Effector CD4-positive, alpha-beta T cell (primary cell): ENCODE measurements at regions not wholly inside any gene's neighbourhood (a gene's known extent, or its start where the extent isn't known, plus 50 kb on each side); places are given as distances from the start of the nearest gene placed in this dataset.

Experiments used
- DNase-seq: peaks from one replicate; pipeline ENCODE4 v3.0.0-alpha.2; 2020

DNA sequence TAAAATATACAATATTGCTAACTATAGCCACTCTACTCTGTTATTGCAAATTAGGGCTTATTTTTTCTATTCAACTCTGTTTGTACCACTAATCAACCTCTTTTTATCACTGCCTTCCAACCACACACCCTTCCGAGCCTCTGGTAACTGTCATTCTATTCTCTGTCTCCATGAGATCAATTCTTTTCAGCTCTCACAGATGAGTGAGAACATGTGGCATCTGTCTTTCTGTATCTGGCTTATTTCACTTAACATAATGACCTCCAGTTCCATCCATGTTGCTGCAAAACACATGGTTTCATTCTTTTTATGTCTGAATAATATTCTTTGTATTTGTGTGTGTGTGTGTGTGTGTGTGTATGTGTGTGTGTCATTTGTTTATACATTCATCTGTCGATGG is 350.1 kb upstream of the DACH1 start:
- DNase-seq = no peak

DNA sequence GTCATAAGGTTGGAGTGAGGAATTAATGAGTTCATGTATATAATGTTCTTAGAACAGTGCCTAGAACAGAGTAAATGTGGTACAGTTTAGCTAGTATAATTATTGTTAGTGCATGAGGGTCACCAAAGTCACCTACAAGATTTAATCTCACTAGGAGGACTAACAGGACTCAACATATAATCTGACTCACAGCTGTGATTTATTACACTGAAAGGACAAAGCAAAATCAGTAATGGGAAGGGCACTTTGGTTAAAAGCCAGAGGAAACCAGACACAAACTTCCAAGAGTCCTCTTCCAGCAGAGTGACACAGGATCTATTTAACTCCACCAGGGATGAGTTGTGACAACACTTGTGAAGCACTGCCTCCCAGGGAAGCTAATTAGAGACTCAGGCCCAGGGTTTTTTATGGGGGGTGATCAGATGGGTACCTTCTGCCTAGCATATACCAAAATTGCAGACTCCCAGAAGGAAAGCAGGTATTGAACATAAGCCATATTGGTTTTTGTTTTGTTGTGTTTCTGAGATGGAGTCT is 341.2 kb upstream of the DACH1 start:
- no peak for DNase-seq

DNA sequence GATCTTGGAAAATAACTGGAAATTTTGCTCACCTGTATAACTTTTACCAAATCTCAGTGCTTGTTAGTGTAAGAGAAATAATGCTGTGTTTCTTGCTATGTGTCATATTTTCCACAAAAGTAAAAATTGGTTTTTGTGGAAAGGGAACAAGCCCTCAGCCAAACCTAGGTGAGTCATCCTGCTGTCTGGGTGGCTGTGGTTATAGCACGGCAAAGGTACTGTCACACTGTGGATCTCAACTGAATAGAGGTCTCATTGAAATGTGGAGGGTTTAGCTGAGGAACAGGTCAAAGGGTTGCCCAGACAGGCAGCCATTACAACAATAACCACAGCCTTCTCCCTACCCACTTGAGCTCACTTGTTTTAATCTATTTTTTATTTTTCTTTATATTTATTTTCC is 338.8 kb upstream of the DACH1 start:
- no peak for DNase-seq

- no peak for DNase-seq
These were observed 337.3 kb upstream of the DACH1 start for GRCh38 chr13:72204291-72204690.

GRCh38 chr13:72201726-72202125 is 334.7 kb upstream of the DACH1 start:
- DNase-seq = no peak

DNA sequence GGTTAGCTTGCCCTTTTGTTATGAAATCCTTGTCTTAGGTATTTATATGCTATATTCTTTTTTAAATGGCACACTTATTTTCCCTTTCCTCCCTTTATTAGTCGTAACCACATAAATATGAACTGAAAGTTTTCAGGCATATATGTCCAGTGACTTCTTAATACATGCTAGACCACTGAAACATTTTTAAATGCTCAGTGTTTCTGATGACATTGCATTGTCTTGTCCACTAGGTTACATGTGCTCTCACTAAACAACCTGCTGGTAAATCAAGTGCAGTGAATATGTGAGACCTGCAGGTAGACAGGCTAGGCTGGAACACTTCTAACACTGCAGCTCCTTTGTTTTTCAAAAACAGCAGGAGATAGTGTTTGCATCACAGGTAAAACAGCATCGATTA is 332.6 kb upstream of the DACH1 start:
- no peak for DNase-seq

DNA sequence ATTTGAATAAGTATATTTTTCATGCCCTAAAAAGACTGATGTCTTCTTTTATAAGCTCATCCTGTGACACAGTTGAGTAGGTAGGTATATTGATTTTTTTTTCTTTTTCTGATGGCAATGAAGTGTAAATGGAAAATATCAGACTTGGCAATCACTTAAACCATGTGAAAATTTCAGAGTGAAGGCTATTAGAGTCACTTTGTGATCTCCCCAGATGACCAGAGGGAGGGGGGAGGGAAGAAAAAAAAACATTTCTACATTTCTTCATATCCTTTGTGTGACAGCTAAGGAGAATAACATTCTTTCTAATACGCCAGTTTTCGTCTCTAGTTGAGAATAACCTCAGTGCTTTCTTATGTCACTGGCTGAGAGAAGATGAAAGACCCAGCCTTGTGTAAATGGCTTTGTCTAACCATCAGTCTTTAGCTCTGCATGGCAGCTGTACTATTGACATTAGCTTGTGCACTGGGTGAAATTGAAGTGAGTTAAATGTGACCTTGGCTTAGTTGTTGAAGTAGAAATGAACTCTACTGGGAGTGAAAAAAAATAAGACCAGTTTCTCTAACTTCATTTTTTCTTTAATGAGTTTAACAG is 332.1 kb upstream of the DACH1 start:
- DNase-seq = no peak

DNA sequence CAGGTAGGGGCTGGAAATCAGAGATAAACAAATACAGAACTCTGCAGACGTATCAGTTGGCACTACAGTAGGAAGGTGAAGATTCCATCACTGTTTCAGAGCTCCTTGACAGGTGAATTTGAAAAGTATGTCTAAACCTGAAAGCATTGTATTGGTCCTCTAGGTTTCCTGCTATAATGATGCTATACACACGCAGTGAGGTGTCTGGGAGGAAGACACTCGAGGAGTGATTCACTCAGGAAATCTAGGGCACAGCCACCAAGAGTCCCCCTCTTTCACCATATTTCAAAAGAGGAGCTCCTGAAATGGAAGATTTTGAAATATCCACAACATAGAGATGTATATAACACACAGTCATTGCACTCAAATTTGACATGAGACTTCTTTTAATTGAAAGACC is 331.0 kb upstream of the DACH1 start:
- DNase-seq = no peak

- DNase-seq = no peak
These were observed 328.2 kb upstream of the DACH1 start for GRCh38 chr13:72195044-72195704.

DNA sequence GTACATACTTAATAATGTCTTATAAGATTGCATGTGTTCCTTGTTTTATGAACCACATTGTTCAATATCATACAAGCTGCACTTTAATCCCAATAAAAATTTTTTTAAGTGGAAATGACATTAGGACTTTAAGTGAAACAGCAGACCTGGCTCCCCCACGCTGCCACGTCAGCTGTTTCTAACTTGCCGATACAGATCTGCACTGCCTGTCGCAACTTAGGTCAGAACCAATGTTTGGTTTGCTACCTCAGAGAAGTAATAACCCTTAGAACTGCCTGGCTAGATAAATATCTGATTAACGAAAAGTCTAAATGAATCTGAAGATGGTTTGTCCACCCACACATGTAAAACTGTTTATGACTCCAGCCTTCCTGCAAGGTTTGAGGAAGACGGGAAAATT is 327.5 kb upstream of the DACH1 start:
- no peak for DNase-seq

- no peak for DNase-seq
These were observed 319.9 kb upstream of the DACH1 start for GRCh38 chr13:72186730-72187422.

DNA sequence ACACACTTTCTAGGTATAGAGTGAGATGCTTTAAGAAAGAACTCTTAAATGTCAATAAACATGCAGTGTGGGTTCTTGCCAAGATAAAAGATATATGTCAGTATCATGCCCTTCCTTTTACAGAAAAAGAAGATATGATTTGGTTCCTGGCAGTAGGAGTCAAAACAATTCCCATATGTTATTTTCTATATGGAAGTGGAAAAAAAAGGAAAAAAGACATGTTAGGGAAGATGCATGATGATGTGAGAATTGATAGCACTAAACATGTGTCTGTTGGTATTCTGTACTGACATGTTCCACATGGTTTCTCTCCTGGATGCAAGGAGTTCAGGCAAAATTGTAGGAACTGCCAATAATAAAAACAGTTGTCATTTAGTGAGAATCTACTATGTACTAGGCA is 318.8 kb upstream of the DACH1 start:
- no peak for DNase-seq

DNA sequence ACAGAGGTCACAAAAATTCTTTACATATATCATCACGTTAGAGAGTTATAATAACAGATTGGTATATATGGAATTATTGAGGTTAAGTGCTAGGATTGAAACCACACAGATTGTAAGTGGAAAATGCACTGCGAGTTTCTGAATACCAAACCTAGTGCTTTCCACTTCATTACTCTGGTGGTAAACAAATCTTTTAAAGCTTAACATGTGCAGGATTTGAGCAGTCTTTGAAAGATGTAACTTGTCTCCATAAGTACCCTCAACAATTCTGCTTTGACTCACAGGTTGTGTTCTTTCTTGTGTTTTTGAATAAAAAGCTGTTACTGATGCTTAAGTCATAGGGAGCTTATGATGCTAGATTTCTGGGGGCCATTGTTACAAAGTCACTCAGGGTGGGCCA is 314.7 kb upstream of the DACH1 start:
- no peak for DNase-seq

GRCh38 chr13:72180253-72180952 is 313.4 kb upstream of the DACH1 start:
- no peak for DNase-seq

DNA sequence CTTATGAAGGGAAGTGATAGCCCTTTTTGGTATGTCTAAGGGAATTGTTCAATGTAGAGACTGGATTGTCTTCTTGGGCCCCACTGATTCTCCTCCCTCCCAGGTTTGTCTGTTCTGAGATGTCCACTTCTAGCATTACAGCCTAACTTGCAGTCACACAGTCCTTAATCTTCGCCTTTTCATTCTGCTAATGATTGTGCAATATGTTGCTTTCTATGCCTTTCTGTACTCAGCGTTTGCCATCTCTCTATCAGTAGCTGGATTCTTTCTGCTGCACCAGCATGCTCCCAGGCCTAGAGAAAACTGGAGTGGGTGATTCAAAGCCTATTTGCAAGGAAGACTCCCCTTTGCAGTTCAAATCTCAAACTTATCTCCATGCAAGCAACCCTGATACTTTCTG is 307.5 kb upstream of the DACH1 start:
- no peak for DNase-seq

- DNase-seq = no peak
These were observed 303.6 kb upstream of the DACH1 start for GRCh38 chr13:72170571-72170970.

GRCh38 chr13:72168126-72168855 is 301.3 kb upstream of the DACH1 start:
- no peak for DNase-seq

- no peak for DNase-seq
These were observed 299.2 kb upstream of the DACH1 start for GRCh38 chr13:72166102-72166650.

DNA sequence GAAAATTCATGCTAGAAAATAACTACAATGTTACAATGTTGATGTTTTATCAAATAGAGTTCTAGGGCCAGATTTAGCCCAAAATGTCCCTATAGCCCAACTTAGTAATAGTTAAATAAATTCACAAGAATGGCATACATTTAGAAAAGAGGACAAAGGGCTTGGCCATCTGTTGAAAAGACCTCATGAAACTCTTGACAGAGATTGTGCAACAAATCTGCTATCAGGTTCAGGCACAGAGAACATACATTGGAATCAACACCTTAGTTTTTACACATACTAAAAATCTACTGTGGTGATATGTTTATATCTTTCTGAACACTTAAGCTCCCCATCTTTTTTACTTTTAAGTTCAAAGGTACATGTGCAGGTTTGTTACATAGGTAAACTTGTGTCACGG is 298.3 kb upstream of the DACH1 start:
- no peak for DNase-seq

GRCh38 chr13:72164811-72165210 is 297.8 kb upstream of the DACH1 start:
- no peak for DNase-seq

GRCh38 chr13:72163678-72164077 is 296.7 kb upstream of the DACH1 start:
- no peak for DNase-seq

DNA sequence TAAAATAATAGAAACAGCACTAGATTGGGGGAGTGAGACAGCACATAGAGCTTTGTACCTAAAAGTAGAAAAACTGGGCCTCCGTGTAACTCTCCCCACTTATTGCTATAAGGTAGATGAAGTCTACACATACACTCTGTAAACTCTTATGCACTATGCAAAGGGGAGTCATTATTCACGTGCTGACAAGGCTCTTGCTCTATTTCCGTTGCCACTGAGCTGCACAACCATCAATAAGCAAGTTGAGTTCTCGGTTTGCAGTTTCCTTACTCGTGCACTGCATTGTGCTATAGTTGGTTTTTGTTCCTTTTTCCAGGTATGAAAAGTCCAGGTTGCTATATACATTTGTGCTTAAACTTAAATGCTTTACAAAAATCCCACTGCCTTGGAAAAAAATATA is 294.0 kb upstream of the DACH1 start:
- no peak for DNase-seq

DNA sequence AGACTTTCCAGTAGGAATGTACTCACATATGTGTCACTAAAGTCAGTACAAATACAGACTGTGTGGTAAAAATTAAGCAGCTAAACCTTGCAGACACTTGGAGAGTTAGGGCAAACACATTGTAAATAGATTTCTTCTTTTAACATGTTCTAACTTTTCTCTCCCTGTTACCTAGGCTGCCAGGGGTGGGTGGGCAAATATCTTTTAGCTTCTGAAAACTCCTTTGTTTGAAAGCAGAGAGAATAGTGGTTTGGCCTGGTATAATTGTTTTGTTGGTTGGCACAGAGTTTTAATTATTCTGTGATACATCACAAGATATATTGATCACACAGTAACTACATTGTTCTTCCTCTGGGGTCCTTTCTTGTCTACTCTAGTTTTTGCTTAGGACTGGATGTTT is 289.8 kb upstream of the DACH1 start:
- no peak for DNase-seq
